Skeletal muscle satellite cell (primary cell): ENCODE measurements at regions not wholly inside any gene's neighbourhood (a gene's known extent, or its start where the extent isn't known, plus 50 kb on each side); places are given as distances from the start of the nearest gene placed in this dataset.
A peak's percentile ranks its signal among the peaks of the same experiment; 100 is the strongest.

Experiments
- H3K27me3 ChIP-seq: 2 replicates; pipeline ENCODE4 v1.7.0; 2013; ENCODE audit warnings: low read length; ENCODE audit not compliant: control insufficient read depth, insufficient read depth
- H3K36me3 ChIP-seq: 2 replicates; pipeline ENCODE4 v1.7.0; 2013; ENCODE audit warnings: mild to moderate bottlenecking, control low read depth, low read length; ENCODE audit not compliant: insufficient read depth
- H3K4me1 ChIP-seq: 2 replicates; pipeline ENCODE4 v1.7.0; 2013; ENCODE audit warnings: low read length; ENCODE audit not compliant: control insufficient read depth, insufficient read depth
- H3K4me2 ChIP-seq: 2 replicates; pipeline ENCODE4 v1.7.0; 2013; ENCODE audit warnings: mild to moderate bottlenecking, low read length
- H3K4me3 ChIP-seq: 2 replicates; pipeline ENCODE4 v1.7.0; 2013; ENCODE audit warnings: low read length
- H3K9ac ChIP-seq: 2 replicates; pipeline ENCODE4 v1.7.0; 2013; ENCODE audit warnings: mild to moderate bottlenecking, low read depth, low read length, moderate library complexity
- H3K9me3 ChIP-seq: replicated peaks from 2 replicates; pipeline ENCODE4 v1.7.0; 2013; ENCODE audit warnings: mild to moderate bottlenecking, control low read depth, low read length

DNA sequence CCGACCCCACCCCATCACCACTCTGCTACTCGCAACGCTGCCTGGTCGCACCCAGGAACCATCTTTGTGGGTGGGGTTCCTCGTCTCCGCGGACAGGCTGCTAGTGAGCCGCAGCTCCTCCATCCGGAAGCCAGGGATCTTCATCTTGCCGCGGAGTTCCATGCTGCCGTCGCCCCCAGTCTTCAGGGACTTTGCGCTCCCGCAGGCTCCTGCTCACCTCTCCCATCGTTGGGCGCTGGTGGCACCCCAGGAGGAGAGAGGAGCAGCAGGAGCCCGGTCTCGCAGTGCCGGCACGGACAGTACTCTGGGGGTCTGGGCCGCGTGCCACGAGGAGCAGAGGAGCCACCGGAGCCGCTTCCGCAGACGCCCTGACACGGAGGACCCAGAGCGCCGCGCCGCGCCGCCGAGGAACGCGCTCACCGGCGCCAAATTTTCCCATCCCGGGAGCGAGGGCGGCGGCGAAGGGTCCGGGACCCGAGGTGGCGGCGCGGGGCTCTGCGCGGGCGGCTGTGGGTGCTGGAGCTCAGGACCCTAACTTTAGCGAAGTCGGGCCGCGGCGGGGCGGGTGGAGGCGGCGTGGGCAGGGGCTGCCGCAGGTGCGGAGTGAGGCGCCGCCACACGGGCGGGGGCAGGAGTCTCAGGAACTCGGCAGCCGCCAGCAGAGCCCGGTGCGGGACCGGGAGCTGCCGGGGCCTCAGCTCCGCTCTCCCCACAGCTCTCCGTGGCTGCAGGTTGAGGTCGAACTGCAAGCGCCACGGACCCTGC lies 750.1 kb upstream of the SORCS1 start:
- no peaks in the 10 kb centered on the region for H3K4me1 ChIP-seq
- H3K4me2 ChIP-seq: peak overlapping the region; percentile 53
- H3K9ac ChIP-seq: no peak overlapping the region
- no peaks in the 10 kb centered on the region for H3K9me3 ChIP-seq
- H3K36me3 ChIP-seq: no peaks in the 10 kb centered on the region
- peaks cover 5% of the 10 kb centered on the region for H3K27me3 ChIP-seq
- peak overlapping the region; percentile 4 for H3K4me3 ChIP-seq

- Histone ChIP-seq H3K4me2 (no peak overlapping the region), H3K9ac (no peak overlapping the region), H3K9me3 (no peaks in the 10 kb centered on the region), H3K4me1 (no peaks in the 10 kb centered on the region), H3K4me3 (no peak overlapping the region), H3K27me3 (peaks cover 5% of the 10 kb centered on the region), H3K36me3 (no peaks in the 10 kb centered on the region)
Observed at GRCh38 chr10:107913317-107914294, 749.1 kb upstream of the SORCS1 start.

DNA sequence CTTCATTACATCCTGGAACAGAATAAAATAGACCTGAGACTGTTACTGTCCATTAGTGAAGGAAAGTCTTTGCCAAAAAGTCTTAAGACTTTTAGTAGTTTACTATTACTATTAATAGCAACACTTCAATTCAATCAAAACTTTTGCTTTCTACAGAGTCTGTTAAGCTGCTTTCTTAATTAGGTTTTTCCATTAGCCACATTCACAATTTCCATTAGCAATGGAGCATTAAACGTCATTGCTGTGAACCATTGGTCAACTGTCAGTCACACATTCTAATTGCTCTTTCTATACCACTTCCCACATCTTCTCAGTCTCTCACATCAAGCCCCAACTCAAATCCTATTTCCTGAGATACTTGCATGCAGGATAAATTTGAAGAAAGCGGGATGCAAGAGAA lies 736.6 kb upstream of the SORCS1 start:
- H3K4me2 ChIP-seq: no peak overlapping the region
- no peaks in the 10 kb centered on the region for H3K27me3 ChIP-seq
- H3K9ac ChIP-seq: no peak overlapping the region
- H3K36me3 ChIP-seq: no peaks in the 10 kb centered on the region
- no peaks in the 10 kb centered on the region for H3K4me1 ChIP-seq
- H3K9me3 ChIP-seq: no peaks in the 10 kb centered on the region
- no peak overlapping the region for H3K4me3 ChIP-seq

DNA sequence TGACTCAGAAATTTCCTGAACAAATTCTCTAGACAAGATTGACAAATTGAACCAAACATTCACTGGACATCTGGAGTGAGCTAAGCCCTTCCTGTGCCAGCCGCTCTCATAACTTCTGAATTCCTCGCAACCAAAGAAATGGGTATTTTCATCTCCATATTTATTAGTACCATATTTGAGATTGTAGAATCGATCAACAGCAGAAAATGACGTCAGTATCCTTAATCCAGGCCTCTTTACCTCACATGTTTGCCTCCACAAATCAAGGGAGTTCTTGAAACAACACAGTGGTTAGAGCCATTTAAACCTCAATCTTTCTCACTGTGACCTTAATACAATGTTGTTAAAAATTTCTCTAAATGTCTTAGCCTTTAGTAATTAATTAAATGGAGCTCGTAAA lies 735.6 kb upstream of the SORCS1 start:
- Histone ChIP-seq H3K4me2 (no peak overlapping the region), H3K9me3 (no peaks in the 10 kb centered on the region), H3K4me1 (no peaks in the 10 kb centered on the region), H3K36me3 (no peaks in the 10 kb centered on the region), H3K27me3 (no peaks in the 10 kb centered on the region), H3K9ac (no peak overlapping the region), H3K4me3 (no peak overlapping the region)

- H3K9ac ChIP-seq: no peak overlapping the region
Observed at GRCh38 chr10:107899502-107900062, 735.1 kb upstream of the SORCS1 start.

DNA sequence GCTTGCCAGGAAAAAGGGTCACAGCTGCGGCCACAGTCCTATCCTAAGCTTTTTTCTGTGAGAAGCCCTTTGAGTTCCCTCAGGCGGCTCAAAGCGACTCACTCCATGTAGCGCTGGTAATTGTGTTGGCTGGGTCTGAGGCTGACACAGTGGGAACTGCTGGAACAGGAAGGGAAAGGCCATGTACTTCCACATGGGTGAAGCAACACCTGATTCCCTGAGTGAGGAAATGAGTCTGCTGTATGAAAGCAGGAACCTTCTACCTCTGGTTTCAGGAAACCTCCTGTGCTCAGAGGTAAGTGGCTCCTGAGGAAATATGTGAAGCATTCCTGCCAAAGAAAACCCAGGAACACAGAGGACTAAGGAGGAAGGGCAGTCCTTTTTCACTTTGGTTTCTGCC lies 734.6 kb upstream of the SORCS1 start:
- no peaks in the 10 kb centered on the region for H3K9me3 ChIP-seq
- H3K4me3 ChIP-seq: no peak overlapping the region
- no peaks in the 10 kb centered on the region for H3K4me1 ChIP-seq
- no peaks in the 10 kb centered on the region for H3K27me3 ChIP-seq
- H3K36me3 ChIP-seq: no peaks in the 10 kb centered on the region
- no peak overlapping the region for H3K9ac ChIP-seq
- no peak overlapping the region for H3K4me2 ChIP-seq

More at GRCh38 chr10:107899502-107900062, 735.1 kb upstream of the SORCS1 start:
- Histone ChIP-seq H3K27me3 (no peaks in the 10 kb centered on the region), H3K9me3 (no peaks in the 10 kb centered on the region), H3K4me2 (no peak overlapping the region), H3K4me3 (no peak overlapping the region), H3K36me3 (no peaks in the 10 kb centered on the region), H3K4me1 (no peaks in the 10 kb centered on the region)

- H3K4me3 ChIP-seq: no peak overlapping the region
- H3K36me3 ChIP-seq: no peaks in the 10 kb centered on the region
- H3K4me2 ChIP-seq: no peak overlapping the region
- no peak overlapping the region for H3K9ac ChIP-seq
- no peaks in the 10 kb centered on the region for H3K4me1 ChIP-seq
- no peaks in the 10 kb centered on the region for H3K9me3 ChIP-seq
- H3K27me3 ChIP-seq: no peaks in the 10 kb centered on the region
Observed at GRCh38 chr10:107898392-107898791, 733.9 kb upstream of the SORCS1 start.

DNA sequence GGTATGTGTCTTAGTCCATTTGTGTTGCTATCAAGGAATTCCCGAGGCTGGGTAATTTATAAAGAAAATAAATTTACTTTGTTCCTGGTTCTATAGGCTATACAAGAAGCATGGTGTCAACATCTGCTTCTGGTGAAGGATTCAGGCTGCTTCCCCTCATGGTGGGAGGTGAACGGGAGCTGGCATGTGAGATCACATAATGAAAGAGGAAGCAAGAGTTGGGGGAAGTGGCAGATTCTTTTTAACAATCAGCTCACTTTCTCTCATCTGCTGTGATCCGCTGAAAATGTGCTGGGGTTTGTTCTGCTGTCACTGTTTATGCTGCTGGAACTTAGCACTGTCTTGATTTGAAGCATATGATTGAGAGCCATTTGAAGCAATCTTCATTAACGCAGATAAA lies 730.0 kb upstream of the SORCS1 start:
- H3K9me3 ChIP-seq: no peaks in the 10 kb centered on the region

GRCh38 chr10:107889105-107889504 lies 724.6 kb upstream of the SORCS1 start:
- Histone ChIP-seq H3K4me3 (no peak overlapping the region), H3K9ac (no peak overlapping the region), H3K27me3 (no peaks in the 10 kb centered on the region), H3K9me3 (peaks cover 2% of the 10 kb centered on the region), H3K4me2 (no peak overlapping the region), H3K4me1 (no peaks in the 10 kb centered on the region), H3K36me3 (no peaks in the 10 kb centered on the region)

More for the DNA sequence above, 730.0 kb upstream of the SORCS1 start:
- H3K9ac ChIP-seq: no peak overlapping the region
- H3K36me3 ChIP-seq: no peaks in the 10 kb centered on the region
- no peaks in the 10 kb centered on the region for H3K4me1 ChIP-seq
- no peak overlapping the region for H3K4me3 ChIP-seq
- H3K27me3 ChIP-seq: no peaks in the 10 kb centered on the region
- H3K4me2 ChIP-seq: no peak overlapping the region

DNA sequence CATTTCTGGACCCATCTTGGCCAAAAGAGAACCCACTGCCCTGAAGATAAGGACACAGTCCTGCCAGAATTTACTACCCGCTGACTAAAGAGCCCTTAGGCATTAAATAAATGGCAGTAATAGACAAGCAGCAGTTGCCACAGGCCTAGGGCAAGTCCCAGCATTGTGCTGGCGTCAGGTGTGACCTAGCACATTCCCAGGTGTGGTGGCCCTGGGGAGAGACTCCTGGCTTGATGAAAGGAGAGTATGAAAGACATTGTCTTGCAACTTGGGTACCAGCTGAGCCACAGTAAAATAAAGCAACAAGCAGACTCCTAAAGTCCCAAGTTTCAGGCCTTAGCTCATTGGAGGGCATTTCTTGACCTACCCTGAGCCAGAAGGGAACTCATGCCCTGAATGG lies 715.7 kb upstream of the SORCS1 start:
- no peak overlapping the region for H3K4me2 ChIP-seq
- no peaks in the 10 kb centered on the region for H3K27me3 ChIP-seq
- no peaks in the 10 kb centered on the region for H3K36me3 ChIP-seq
- H3K4me1 ChIP-seq: no peaks in the 10 kb centered on the region
- H3K9me3 ChIP-seq: peaks cover 6% of the 10 kb centered on the region
- no peak overlapping the region for H3K4me3 ChIP-seq
- H3K9ac ChIP-seq: no peak overlapping the region

DNA sequence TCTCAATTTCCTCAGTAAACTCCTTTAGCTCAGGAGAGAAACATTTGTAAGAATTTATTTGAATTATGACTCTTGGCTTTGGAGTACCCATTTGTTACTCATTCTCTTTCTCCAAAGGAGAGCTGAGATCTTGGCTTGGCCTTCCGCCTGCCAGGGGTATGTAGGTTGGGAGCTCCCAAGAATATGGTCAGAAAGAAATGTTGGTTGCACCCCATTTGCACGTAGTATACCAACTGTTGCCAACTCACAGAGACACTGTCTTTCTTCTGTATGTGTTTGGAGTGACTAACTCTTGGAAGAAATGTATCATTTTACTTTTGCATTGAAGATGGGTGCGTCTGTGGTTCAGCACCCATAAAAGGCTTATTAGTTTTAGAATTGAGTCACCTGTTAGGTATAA lies 708.5 kb upstream of the SORCS1 start:
- H3K27me3 ChIP-seq: no peaks in the 10 kb centered on the region
- H3K9me3 ChIP-seq: no peaks in the 10 kb centered on the region
- H3K4me3 ChIP-seq: no peak overlapping the region
- no peaks in the 10 kb centered on the region for H3K36me3 ChIP-seq
- H3K9ac ChIP-seq: no peak overlapping the region
- H3K4me2 ChIP-seq: no peak overlapping the region
- no peaks in the 10 kb centered on the region for H3K4me1 ChIP-seq
